H9 (cell line): ENCODE measurements at regions not wholly inside any gene's neighbourhood (a gene's known extent, or its start where the extent isn't known, plus 50 kb on each side); places are given as distances from the start of the nearest gene placed in this dataset.

Source experiments
- DNase-seq: peaks from one replicate; pipeline ENCODE4 v3.0.0-alpha.2; 2017
- H2AFZ ChIP-seq: one replicate; pipeline ENCODE4 v1.6.1; 2013; ENCODE audit warnings: mild to moderate bottlenecking, low read length, control low read depth, moderate library complexity
- H2AK5ac ChIP-seq: 2 replicates; pipeline ENCODE4 v1.6.1; 2013; ENCODE audit warnings: low read length, control low read depth, mixed read lengths; ENCODE audit not compliant: insufficient read length
- H2BK120ac ChIP-seq: one replicate; pipeline ENCODE4 v1.6.1; 2013; ENCODE audit warnings: low read depth, mild to moderate bottlenecking, low read length, control low read depth, inconsistent platforms; ENCODE audit not compliant: poor library complexity, severe bottlenecking
- H2BK12ac ChIP-seq: 2 replicates; pipeline ENCODE4 v1.6.1; 2013; ENCODE audit warnings: low read length, control low read depth, mixed read lengths, low read depth; ENCODE audit not compliant: insufficient read length
- H2BK15ac ChIP-seq: 2 replicates; pipeline ENCODE4 v1.6.1; 2013; ENCODE audit warnings: low read depth, low read length, control low read depth
- H2BK20ac ChIP-seq: one replicate; pipeline ENCODE4 v1.6.1; 2013; ENCODE audit warnings: low read depth, mild to moderate bottlenecking, low read length, control low read depth, inconsistent platforms; ENCODE audit not compliant: poor library complexity, severe bottlenecking
- H2BK5ac ChIP-seq: 2 replicates; pipeline ENCODE4 v1.6.1; 2013; ENCODE audit warnings: low read length, control low read depth, mixed read lengths; ENCODE audit not compliant: insufficient read length
- H3K14ac ChIP-seq: 2 replicates; pipeline ENCODE4 v1.6.1; 2013; ENCODE audit warnings: low read length, control low read depth; ENCODE audit not compliant: insufficient read depth
- H3K18ac ChIP-seq: 2 replicates; pipeline ENCODE4 v1.6.1; 2013; ENCODE audit warnings: low read depth, mild to moderate bottlenecking, mixed read lengths, low read length, control low read depth; ENCODE audit not compliant: insufficient read length
- H3K23ac ChIP-seq: 2 replicates; pipeline ENCODE4 v1.6.1; 2013; ENCODE audit warnings: low read length, control low read depth, mixed read lengths, low read depth; ENCODE audit not compliant: insufficient read length
- H3K23me2 ChIP-seq: 2 replicates; pipeline ENCODE4 v1.6.1; 2013; ENCODE audit warnings: low read depth, mild to moderate bottlenecking, mixed read lengths, low read length, control low read depth; ENCODE audit not compliant: insufficient read length, poor library complexity, severe bottlenecking
- H3K27ac ChIP-seq: 2 replicates; pipeline ENCODE4 v1.5.1; 2013; ENCODE audit warnings: low read length, control low read depth, mixed read lengths, low read depth; ENCODE audit not compliant: insufficient read length
- H3K27me3 ChIP-seq: 2 replicates; pipeline ENCODE4 v1.6.1; 2013; ENCODE audit warnings: low read length, control low read depth, inconsistent platforms; ENCODE audit not compliant: insufficient read depth
- H3K4ac ChIP-seq: 2 replicates; pipeline ENCODE4 v1.6.1; 2013; ENCODE audit warnings: low read depth, mild to moderate bottlenecking, control low read depth, inconsistent platforms, low read length, moderate library complexity
- H3K4me1 ChIP-seq: 2 replicates; pipeline ENCODE4 v1.6.1; 2013; ENCODE audit warnings: low read length, control low read depth, inconsistent platforms; ENCODE audit not compliant: insufficient read depth
- H3K4me2 ChIP-seq: 2 replicates; pipeline ENCODE4 v1.6.1; 2013; ENCODE audit warnings: low read length, control low read depth, mixed read lengths; ENCODE audit not compliant: insufficient read length, insufficient read depth
- H3K56ac ChIP-seq: 2 replicates; pipeline ENCODE4 v1.6.1; 2013; ENCODE audit warnings: low read depth, mild to moderate bottlenecking, mixed read lengths, low read length, control low read depth; ENCODE audit not compliant: insufficient read length
- H3K79me1 ChIP-seq: 2 replicates; pipeline ENCODE4 v1.6.1; 2013; ENCODE audit warnings: low read depth, mild to moderate bottlenecking, moderate library complexity, low read length, control low read depth, inconsistent platforms; ENCODE audit not compliant: insufficient read depth, poor library complexity, severe bottlenecking
- H3K79me2 ChIP-seq: 2 replicates; pipeline ENCODE4 v1.6.1; 2013; ENCODE audit warnings: low read length, control low read depth, inconsistent platforms; ENCODE audit not compliant: insufficient read depth
- H3K9ac ChIP-seq: 2 replicates; pipeline ENCODE4 v1.6.1; 2013; ENCODE audit warnings: low read length, control low read depth, mixed read lengths; ENCODE audit not compliant: insufficient read length; ENCODE audit errors: extremely low read depth
- H3K9me3 ChIP-seq: one replicate; pipeline ENCODE4 v1.6.1; 2013; ENCODE audit warnings: low read depth, low read length, inconsistent platforms; ENCODE audit not compliant: control insufficient read depth
- H3T11ph ChIP-seq: one replicate; pipeline ENCODE4 v1.6.1; 2013; ENCODE audit warnings: mild to moderate bottlenecking, low read length, control low read depth, inconsistent platforms
- H4K20me1 ChIP-seq: one replicate; pipeline ENCODE4 v1.6.1; 2013; ENCODE audit not compliant: control insufficient read depth, insufficient read length, insufficient read depth
- H4K5ac ChIP-seq: 2 replicates; pipeline ENCODE4 v1.6.1; 2013; ENCODE audit warnings: low read depth, mild to moderate bottlenecking, mixed read lengths, low read length, control low read depth; ENCODE audit not compliant: insufficient read length
- H4K8ac ChIP-seq: replicated peaks from 2 replicates; pipeline ENCODE4 v1.6.1; 2013; ENCODE audit warnings: low read length, control low read depth, mixed read lengths, low read depth; ENCODE audit not compliant: insufficient read length
- H4K91ac ChIP-seq: 2 replicates; pipeline ENCODE4 v1.6.1; 2013; ENCODE audit warnings: low read depth, mild to moderate bottlenecking, moderate library complexity, mixed read lengths, low read length, control low read depth; ENCODE audit not compliant: insufficient read length
- H3K27ac Mint-ChIP-seq, 3 experiments: 2 replicates in 2 of 3; 3 replicates in 1 of 3; pipeline ENCODE4 v1.8.0; 2020 to 2021; ENCODE audit warnings: mixed read lengths in 3 of 3, mild to moderate bottlenecking in 1 of 3, moderate library complexity in 1 of 3
- H3K27me3 Mint-ChIP-seq: 2 replicates; pipeline ENCODE4 v1.8.0; 2021; ENCODE audit warnings: low read depth, mild to moderate bottlenecking, moderate library complexity, mixed read lengths
- H3K36me3 Mint-ChIP-seq, 3 experiments: 2 replicates in 2 of 3; 3 replicates in 1 of 3; pipeline ENCODE4 v1.8.0; 2020 to 2021; ENCODE audit warnings: low read depth in 3 of 3, mixed read lengths in 3 of 3; ENCODE audit not compliant: insufficient read depth in 1 of 3
- H3K4me1 Mint-ChIP-seq, 2 experiments: 2 replicates each; pipeline ENCODE4 v1.8.0; 2020; ENCODE audit warnings: mixed read lengths in 2 of 2
- H3K4me3 Mint-ChIP-seq, 2 experiments: 2 replicates in 1 of 2; 3 replicates in 1 of 2; pipeline ENCODE4 v1.8.0; 2020 to 2021; ENCODE audit warnings: mild to moderate bottlenecking in 2 of 2, mixed read lengths in 2 of 2, moderate library complexity in 1 of 2
- H3K9me3 Mint-ChIP-seq, 2 experiments: 2 replicates in 1 of 2; 3 replicates in 1 of 2; pipeline ENCODE4 v1.8.0; 2020; ENCODE audit warnings: mild to moderate bottlenecking in 2 of 2, mixed read lengths in 2 of 2, moderate library complexity in 1 of 2
- CTCF ChIP-seq: fragments of 200-600 bp; sonication (generic); conservative IDR thresholded peaks from 3 replicates; pipeline ENCODE4 v1.8.0; 2021; ENCODE audit warnings: antibody characterized with exemption, mild to moderate bottlenecking
- WGBS: extraction: QIAGEN DNeasy Blood & Tissue Kit; methylation state at CpG from one replicate; pipeline ENCODE4 v1.1.7; 2013; ENCODE audit warnings: missing lambda C conversion rate, low lambda C conversion rate, mixed read lengths; ENCODE audit not compliant: insufficient read length; ENCODE audit errors: extremely low coverage; 5-methylcytosine and 5-hydroxymethylcytosine counted together

DNA sequence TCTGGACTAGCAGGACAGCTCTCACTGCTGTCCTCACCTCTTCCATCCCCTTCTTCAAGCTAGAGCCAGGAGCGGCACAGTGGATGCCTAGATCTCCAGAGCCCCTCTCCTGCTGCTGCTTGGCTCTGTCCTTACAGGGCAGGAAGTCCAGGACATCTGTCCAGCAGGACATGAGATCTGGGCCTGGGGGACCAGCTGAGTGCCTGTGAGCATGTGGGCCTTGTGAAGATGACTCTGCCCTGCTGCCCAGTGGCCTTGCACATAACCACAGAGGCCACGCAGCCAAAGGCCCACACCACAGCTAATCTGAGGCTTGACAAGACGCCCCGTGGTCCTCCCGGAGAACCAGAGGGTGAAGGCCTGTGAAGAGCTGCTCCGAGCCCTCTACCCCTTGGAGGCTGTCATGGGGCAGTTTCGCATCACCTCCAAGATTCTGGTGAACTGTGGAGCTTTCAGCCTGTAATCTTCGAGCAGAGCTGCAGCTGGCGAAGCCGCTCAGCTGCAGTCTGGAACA is 516.7 kb upstream of the HS6ST1 start:
- Mint-ChIP-seq H3K4me1 (peaks cover 7 to 11% of the 10 kb centered on the region in 2 experiments), H3K27ac (no peak overlapping the region), H3K4me3 (no peak overlapping the region), H3K36me3 (no peaks in the 10 kb centered on the region), H3K9me3 (no peaks in the 10 kb centered on the region; a peak in 1 of 5 replicates), H3K27me3 (peaks cover 6% of the 10 kb centered on the region)
- Histone ChIP-seq H2AK5ac (no peak overlapping the region), H3K23ac (no peak overlapping the region), H3K9ac (no peak overlapping the region), H3K9me3 (no peaks in the 10 kb centered on the region), H3K27ac (no peak overlapping the region), H4K20me1 (no peaks in the 10 kb centered on the region), H2BK15ac (no peak overlapping the region), H2BK120ac (no peak overlapping the region), H3K18ac (no peak overlapping the region), H3K4me2 (no peak overlapping the region), H3K79me1 (no peaks in the 10 kb centered on the region), H4K8ac (no peak overlapping the region), H3K56ac (no peak overlapping the region), H3K27me3 (no peaks in the 10 kb centered on the region), H3K23me2 (no peaks in the 10 kb centered on the region), H3K4me1 (peaks cover 3% of the 10 kb centered on the region; the same call in 1 of the 2 replicates), H2BK20ac (no peak overlapping the region), H3K79me2 (no peaks in the 10 kb centered on the region), H2AFZ (no peak overlapping the region), H2BK12ac (no peak overlapping the region), H3T11ph (no peak overlapping the region), H4K91ac (no peak overlapping the region), H3K4ac (no peak overlapping the region), H2BK5ac (no peak overlapping the region), H4K5ac (no peak overlapping the region), H3K14ac (no peak overlapping the region)
- DNase-seq: no peak
- no peak for TF ChIP-seq CTCF
- no CpG with 5 or more reads among the region's 10 CpGs for WGBS
